ENCODE measurements at regions not wholly inside any gene's neighbourhood (a gene's known extent, or its start where the extent isn't known, plus 50 kb on each side); places are given as distances from the start of the nearest gene placed in this dataset.

- Histone ChIP-seq H3K9me3 (replicated peaks; ENCODE audit: control insufficient read depth, insufficient read depth, low read length) (no peaks in the 10 kb centered on the region), H3K9ac (replicated peaks; ENCODE audit: extremely low read depth, insufficient read depth, low read length) (no peak overlapping the region), H3K4me2 (ENCODE audit: insufficient read depth, low read length) (no peak overlapping the region), H3K4me1 (ENCODE audit: control insufficient read depth, extremely low read depth, insufficient read depth, low read length) (no peaks in the 10 kb centered on the region), H3K79me2 (ENCODE audit: control insufficient read depth, insufficient read depth, low read length) (no peaks in the 10 kb centered on the region), H4K20me1 (replicated peaks; ENCODE audit: control insufficient read depth, extremely low read depth, insufficient read depth, low read length) (no peaks in the 10 kb centered on the region), H3K27me3 (ENCODE audit: control insufficient read depth in 2 of 2, insufficient read depth in 2 of 2, low read length in 2 of 2) (no peaks in the 10 kb centered on the region), H2AFZ (ENCODE audit: low read depth, low read length) (no peak overlapping the region), H3K36me3 (ENCODE audit: control insufficient read depth in 2 of 2, extremely low read depth in 1 of 2, insufficient read depth in 2 of 2, low read length in 2 of 2) (no peaks in the 10 kb centered on the region), H3K27ac (ENCODE audit: insufficient read depth, low read depth, low read length) (no peak overlapping the region), H3K9me1 (replicated peaks; ENCODE audit: control insufficient read depth, extremely low read depth, insufficient read depth, low read length) (no peaks in the 10 kb centered on the region), H3K4me3 (replicated peaks in 1 of 3; ENCODE audit: insufficient read depth in 1 of 3, low read depth in 1 of 3, low read length in 3 of 3) (no peak overlapping the region)
- dilution Hi-C loops (cut with MboI; ENCODE audit: extremely low pct_ligation_motif_present, low sequenced_read_pairs) (no loop called here), intact Hi-C loops (cut with micrococcal nuclease) (no loop called here)
- BruUV-seq (replicated peaks): no TSS peak
- FAIRE-seq (no peak), DNase-seq (ENCODE audit: low read depth, low spot score) (no peak)
- CTCF ChIA-PET: no interaction called here
- POLR2A ChIA-PET: no interaction called here
- no peak for TF ChIP-seq MAX (IDR thresholded peaks at IDR 0.05; ENCODE audit: insufficient read depth, insufficient read length)
- no peak for TF ChIP-seq POLR2AphosphoS5 (IDR thresholded peaks at IDR 0.05; ENCODE audit: insufficient read depth, low read depth, low read length)
- TF ChIP-seq MYC (IDR thresholded peaks at IDR 0.05; ENCODE audit: low read depth, low read length): no peak
- TF ChIP-seq POLR2A (IDR thresholded peaks at IDR 0.05; ENCODE audit: low read depth, low read length): no peak
- TF ChIP-seq JUN (IDR thresholded peaks at IDR 0.05; ENCODE audit: borderline replicate concordance, insufficient read depth, insufficient read length, low read depth): no peak
- TF ChIP-seq EZH2 (IDR thresholded peaks at IDR 0.05; ENCODE audit: borderline replicate concordance, low read depth, low read length, severe bottlenecking): no peak
- no peak for TF ChIP-seq CTCF (IDR thresholded peaks at IDR 0.05; ENCODE audit: extremely low read depth in 1 of 2, insufficient read depth in 1 of 2, low read depth in 1 of 2, low read length in 2 of 2)
- no peak for TF ChIP-seq FOS (IDR thresholded peaks at IDR 0.05; ENCODE audit: borderline replicate concordance, insufficient read depth, low read length)
- no peak for TF ChIP-seq GATA2 (IDR thresholded peaks at IDR 0.05; ENCODE audit: insufficient read depth, insufficient read length, low read depth, low read length)
Measured at GRCh38 chr9:109681301-109681700, 98.7 kb upstream of the PALM2AKAP2 start.

Data from endothelial cell of umbilical vein (primary cell).